ENCODE measurements at regions not wholly inside any gene's neighbourhood (a gene's known extent, or its start where the extent isn't known, plus 50 kb on each side); places are given as distances from the start of the nearest gene placed in this dataset.

GRCh38 chr10:28157379-28157778 is 145.5 kb downstream of the MPP7 start:
- Histone ChIP-seq H3K4me1 (ENCODE audit: control insufficient read depth in 5 of 5, insufficient read depth in 5 of 5, low read length in 5 of 5) (peaks cover 0 to 5% (median 0%) of the 10 kb centered on the region in 5 donors), H3K36me3 (ENCODE audit: control insufficient read depth in 4 of 4, insufficient read depth in 4 of 4, low read length in 4 of 4) (no peaks in the 10 kb centered on the region), H3K9ac (ENCODE audit: insufficient read depth in 1 of 2, low read length in 2 of 2) (no peak overlapping the region), H3K4me3 (no peak overlapping the region), H3K27me3 (ENCODE audit: control insufficient read depth in 3 of 3, insufficient read depth in 3 of 3, low read length in 2 of 3) (no peaks in the 10 kb centered on the region), H3K27ac (ENCODE audit: low read depth in 1 of 2, low read length in 1 of 2) (no peak overlapping the region), H3K9me3 (ENCODE audit: control insufficient read depth in 4 of 4, insufficient read depth in 3 of 4, low read length in 3 of 4) (no peaks in the 10 kb centered on the region)
- no peak for TF ChIP-seq CTCF (IDR thresholded peaks at IDR 0.05; ENCODE audit: control extremely low read depth, extremely low read depth)
- ATAC-seq (ENCODE audit: insufficient read depth, low FRiP score): no peak
- no peak for DNase-seq

GRCh38 chr10:28155726-28156125 is 147.1 kb downstream of the MPP7 start:
- 48 to 79% methylated on average over 1 of the region's 1 CpG for WGBS, 2 donors
- Histone ChIP-seq H3K27me3 (ENCODE audit: control insufficient read depth in 3 of 3, insufficient read depth in 3 of 3, low read length in 2 of 3) (no peaks in the 10 kb centered on the region), H3K4me3 (no peak overlapping the region), H3K36me3 (ENCODE audit: control insufficient read depth in 4 of 4, insufficient read depth in 4 of 4, low read length in 4 of 4) (no peaks in the 10 kb centered on the region), H3K27ac (ENCODE audit: low read depth in 1 of 2, low read length in 1 of 2) (no peak overlapping the region), H3K9me3 (ENCODE audit: control insufficient read depth in 4 of 4, insufficient read depth in 3 of 4, low read length in 3 of 4) (no peaks in the 10 kb centered on the region), H3K9ac (ENCODE audit: insufficient read depth in 1 of 2, low read length in 2 of 2) (no peak overlapping the region), H3K4me1 (ENCODE audit: control insufficient read depth in 5 of 5, insufficient read depth in 5 of 5, low read length in 5 of 5) (peaks cover 0 to 4% (median 0%) of the 10 kb centered on the region in 5 donors)
- no peak for ATAC-seq (ENCODE audit: insufficient read depth, low FRiP score)
- DNase-seq: no peak
- no peak for TF ChIP-seq CTCF (IDR thresholded peaks at IDR 0.05; ENCODE audit: control extremely low read depth, extremely low read depth)

GRCh38 chr10:28151636-28152035 is 151.2 kb downstream of the MPP7 start:
- no peak for DNase-seq
- no peak for TF ChIP-seq CTCF (IDR thresholded peaks at IDR 0.05; ENCODE audit: control extremely low read depth, extremely low read depth)
- H3K9ac ChIP-seq (ENCODE audit: insufficient read depth in 1 of 2, low read length in 2 of 2): no peak overlapping the region

GRCh38 chr10:28149746-28150145 is 150.9 kb upstream of the ODAD2 start:
- 93 to 98% methylated on average over 7 of the region's 7 CpGs for WGBS, 2 donors

More at GRCh38 chr10:28151636-28152035, 151.2 kb downstream of the MPP7 start:
- Histone ChIP-seq H3K27ac (ENCODE audit: low read depth in 1 of 2, low read length in 1 of 2) (no peak overlapping the region), H3K4me1 (ENCODE audit: control insufficient read depth in 5 of 5, insufficient read depth in 5 of 5, low read length in 5 of 5) (peaks cover 0 to 4% (median 0%) of the 10 kb centered on the region in 5 donors), H3K9me3 (ENCODE audit: control insufficient read depth in 4 of 4, insufficient read depth in 3 of 4, low read length in 3 of 4) (no peaks in the 10 kb centered on the region), H3K27me3 (ENCODE audit: control insufficient read depth in 3 of 3, insufficient read depth in 3 of 3, low read length in 2 of 3) (no peaks in the 10 kb centered on the region), H3K4me3 (no peak overlapping the region), H3K36me3 (ENCODE audit: control insufficient read depth in 4 of 4, insufficient read depth in 4 of 4, low read length in 4 of 4) (no peaks in the 10 kb centered on the region)
- no peak for ATAC-seq (ENCODE audit: insufficient read depth, low FRiP score)
- WGBS, 2 donors: 71 to 89% methylated on average over 3 of the region's 3 CpGs

More at GRCh38 chr10:28149746-28150145, 150.9 kb upstream of the ODAD2 start:
- no peak for ATAC-seq (ENCODE audit: insufficient read depth, low FRiP score)
- H3K9ac ChIP-seq (ENCODE audit: insufficient read depth in 1 of 2, low read length in 2 of 2): no peak overlapping the region
- no peaks in the 10 kb centered on the region for H3K36me3 ChIP-seq (ENCODE audit: control insufficient read depth in 4 of 4, insufficient read depth in 4 of 4, low read length in 4 of 4)
- H3K9me3 ChIP-seq (ENCODE audit: control insufficient read depth in 4 of 4, insufficient read depth in 3 of 4, low read length in 3 of 4): no peaks in the 10 kb centered on the region
- no peak overlapping the region for H3K4me3 ChIP-seq
- no peak overlapping the region for H3K27ac ChIP-seq (ENCODE audit: low read depth in 1 of 2, low read length in 1 of 2)
- no peaks in the 10 kb centered on the region for H3K27me3 ChIP-seq (ENCODE audit: control insufficient read depth in 3 of 3, insufficient read depth in 3 of 3, low read length in 2 of 3)
- H3K4me1 ChIP-seq (ENCODE audit: control insufficient read depth in 5 of 5, insufficient read depth in 5 of 5, low read length in 5 of 5): peaks cover 0 to 4% (median 0%) of the 10 kb centered on the region in 5 donors
- no peak for DNase-seq
- TF ChIP-seq CTCF (IDR thresholded peaks at IDR 0.05; ENCODE audit: control extremely low read depth, extremely low read depth): no peak

All from lung (tissue), 11 donors.